PC-9 (cell line): ENCODE measurements at regions not wholly inside any gene's neighbourhood (a gene's known extent, or its start where the extent isn't known, plus 50 kb on each side); places are given as distances from the start of the nearest gene placed in this dataset.

Source experiments
- BruUV-seq: library from RNA; stranded (reverse); fragments of 400-500 nt; replicated peaks from 2 replicates; lab custom pipeline; 2021; lab: Mats Ljungman, UMichigan
- CTCF ChIA-PET: fragments of 300-600 bp; sonication (Branson Sonifier 250); formaldehyde crosslinking; loops from one replicate; lab custom pipeline; 2022; ENCODE audit warnings: antibody characterized with exemption; lab: Charles Lee
- POLR2A ChIA-PET: fragments of 300-600 bp; sonication (Branson Sonifier 250); formaldehyde crosslinking; loops from one replicate; lab custom pipeline; 2022; ENCODE audit warnings: antibody characterized with exemption; ENCODE audit not compliant: unreplicated experiment; lab: Charles Lee
- DNase-seq, 2 experiments: peaks; one replicate each; pipeline versions ENCODE4 v3.0.0 to v3.0.0-alpha.2; 2015 to 2022; ENCODE audit warnings: mixed read lengths in 1 of 2
- H2AFZ ChIP-seq: fragments of 200-600 bp; sonication (generic); 2 replicates; pipeline ENCODE4 v1.8.1; 2017; ENCODE audit warnings: antibody characterized with exemption
- H3F3A ChIP-seq: fragments of 200-600 bp; sonication (generic); 2 replicates; pipeline ENCODE4 v1.8.1; 2017; ENCODE audit warnings: antibody characterized with exemption, mild to moderate bottlenecking, low read depth; ENCODE audit not compliant: insufficient read depth
- H3K27ac ChIP-seq: fragments of 200-600 bp; sonication (generic); 2 replicates; pipeline ENCODE4 v1.6.1; 2016; ENCODE audit warnings: mixed run types
- H3K27me3 ChIP-seq: fragments of 200-600 bp; sonication (generic); 2 replicates; pipeline ENCODE4 v1.6.1; 2016; ENCODE audit warnings: low read depth, mixed run types; ENCODE audit not compliant: insufficient read depth
- H3K36me3 ChIP-seq: fragments of 200-600 bp; sonication (generic); 2 replicates; pipeline ENCODE4 v1.6.1; 2016; ENCODE audit warnings: low read depth, mixed run types
- H3K4me1 ChIP-seq: fragments of 200-600 bp; sonication (generic); replicated peaks from 2 replicates; pipeline ENCODE4 v1.6.1; 2016; ENCODE audit warnings: mixed run types; ENCODE audit not compliant: insufficient read depth
- H3K4me2 ChIP-seq: fragments of 200-600 bp; sonication (generic); 2 replicates; pipeline ENCODE4 v1.6.1; 2017; ENCODE audit warnings: mixed run types
- H3K4me3 ChIP-seq: fragments of 200-600 bp; sonication (generic); 2 replicates; pipeline ENCODE4 v1.6.1; 2016; ENCODE audit warnings: mixed run types
- H3K79me2 ChIP-seq: fragments of 200-600 bp; sonication (generic); 2 replicates; pipeline ENCODE4 v1.6.1; 2017; ENCODE audit warnings: low read depth, mixed run types
- H3K9me2 ChIP-seq: fragments of 200-600 bp; sonication (generic); 2 replicates; pipeline ENCODE4 v1.8.1; 2017; ENCODE audit warnings: mild to moderate bottlenecking; ENCODE audit not compliant: insufficient read depth
- H3K9me3 ChIP-seq: fragments of 200-600 bp; sonication (generic); 2 replicates; pipeline ENCODE4 v1.8.1; 2016; ENCODE audit warnings: low read depth; ENCODE audit not compliant: insufficient read depth
- H4K20me1 ChIP-seq: fragments of 200-600 bp; sonication (generic); 2 replicates; pipeline ENCODE4 v1.8.1; 2017; ENCODE audit not compliant: insufficient read depth
- CTCF ChIP-seq: fragments of 200-600 bp; sonication (generic); conservative IDR thresholded peaks from 2 replicates; pipeline ENCODE4 v1.6.1; 2017; ENCODE audit warnings: mixed run types, antibody characterized with exemption, mild to moderate bottlenecking, moderate library complexity
- EZH2 ChIP-seq: fragments of 200-600 bp; sonication (generic); IDR thresholded peaks from 2 replicates; pipeline ENCODE4 v1.8.0; 2017; ENCODE audit warnings: antibody characterized with exemption, low read depth
- intact Hi-C: fragments of 100-400 bp; cut with micrococcal nuclease; formaldehyde crosslinking; loops from one replicate; pipeline ENCODE4 v1.10.0; 2022; ENCODE audit not compliant: unreplicated experiment

- no peaks in the 10 kb centered on the region for H3K9me2 ChIP-seq
- no peak overlapping the region for H3K27ac ChIP-seq
- ChIA-PET CTCF (no interaction called here), POLR2A (no interaction called here)
- H2AFZ ChIP-seq: no peak overlapping the region
- H3K4me2 ChIP-seq: no peak overlapping the region
- H3K79me2 ChIP-seq: no peaks in the 10 kb centered on the region
- no peaks in the 10 kb centered on the region for H3F3A ChIP-seq
- no peak overlapping the region for H3K4me3 ChIP-seq
- intact Hi-C loops: no loop called here
- BruUV-seq: no TSS peak
- no peaks in the 10 kb centered on the region for H3K36me3 ChIP-seq
- DNase-seq: no peak
- TF ChIP-seq EZH2 (no peak), CTCF (no peak)
- peaks cover 19% of the 10 kb centered on the region for H3K27me3 ChIP-seq
- H3K4me1 ChIP-seq: no peaks in the 10 kb centered on the region
- H4K20me1 ChIP-seq: no peaks in the 10 kb centered on the region
- H3K9me3 ChIP-seq: no peaks in the 10 kb centered on the region
Measured at GRCh38 chr9:134220311-134220710, 55.9 kb upstream of the RNU6ATAC start.

DNA sequence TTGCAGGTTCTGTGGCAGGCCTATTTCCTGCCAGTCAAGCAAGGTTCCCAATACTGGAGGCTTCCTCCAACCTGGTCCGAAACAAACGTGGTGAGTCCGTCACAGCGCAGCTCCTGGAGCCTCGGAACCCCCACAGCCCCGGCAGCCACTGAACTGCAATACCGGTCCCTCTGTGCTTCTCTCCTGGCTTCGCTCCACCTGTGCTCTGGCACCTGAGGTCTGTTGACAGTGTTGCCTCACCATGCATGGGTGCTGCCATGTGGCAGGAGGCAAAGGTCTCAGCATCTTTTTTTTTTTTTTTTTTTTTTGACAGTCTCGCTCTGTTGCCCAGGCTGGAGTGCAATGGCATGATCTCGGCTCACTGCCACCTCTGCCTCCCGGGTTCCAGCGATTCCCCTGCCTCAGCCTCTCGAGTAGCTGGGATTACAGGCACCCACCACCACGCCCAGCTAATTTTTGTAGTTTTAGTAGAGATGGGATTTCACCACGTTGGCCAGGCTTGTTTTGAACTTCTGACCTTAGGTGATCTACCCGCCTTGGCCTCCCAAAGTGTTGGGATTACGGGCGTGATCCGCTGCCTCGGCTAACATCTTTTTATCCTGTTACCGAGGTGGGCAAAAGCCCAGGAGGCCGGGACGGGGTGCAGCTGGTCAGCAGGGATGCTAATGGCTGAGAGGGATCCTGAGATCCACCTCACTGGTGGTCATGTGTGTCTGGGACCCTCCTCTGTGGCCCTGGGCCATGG, 57.1 kb upstream of the RNU6ATAC start:
- intact Hi-C loops: no loop called here
- H3K4me1 ChIP-seq: no peaks in the 10 kb centered on the region
- H4K20me1 ChIP-seq: no peaks in the 10 kb centered on the region
- H3K27ac ChIP-seq: no peak overlapping the region
- BruUV-seq: no TSS peak
- TF ChIP-seq EZH2: no peak
- TF ChIP-seq CTCF: no peak
- POLR2A ChIA-PET: no interaction called here
- DNase-seq: no peak
- no peaks in the 10 kb centered on the region for H3K9me3 ChIP-seq
- no peaks in the 10 kb centered on the region for H3K9me2 ChIP-seq
- no peak overlapping the region for H3K4me3 ChIP-seq
- CTCF ChIA-PET: no interaction called here
- no peak overlapping the region for H3K4me2 ChIP-seq
- no peaks in the 10 kb centered on the region for H3F3A ChIP-seq
- H3K79me2 ChIP-seq: no peaks in the 10 kb centered on the region
- H2AFZ ChIP-seq: no peak overlapping the region
- H3K36me3 ChIP-seq: no peaks in the 10 kb centered on the region
- peaks cover 30% of the 10 kb centered on the region for H3K27me3 ChIP-seq

DNA sequence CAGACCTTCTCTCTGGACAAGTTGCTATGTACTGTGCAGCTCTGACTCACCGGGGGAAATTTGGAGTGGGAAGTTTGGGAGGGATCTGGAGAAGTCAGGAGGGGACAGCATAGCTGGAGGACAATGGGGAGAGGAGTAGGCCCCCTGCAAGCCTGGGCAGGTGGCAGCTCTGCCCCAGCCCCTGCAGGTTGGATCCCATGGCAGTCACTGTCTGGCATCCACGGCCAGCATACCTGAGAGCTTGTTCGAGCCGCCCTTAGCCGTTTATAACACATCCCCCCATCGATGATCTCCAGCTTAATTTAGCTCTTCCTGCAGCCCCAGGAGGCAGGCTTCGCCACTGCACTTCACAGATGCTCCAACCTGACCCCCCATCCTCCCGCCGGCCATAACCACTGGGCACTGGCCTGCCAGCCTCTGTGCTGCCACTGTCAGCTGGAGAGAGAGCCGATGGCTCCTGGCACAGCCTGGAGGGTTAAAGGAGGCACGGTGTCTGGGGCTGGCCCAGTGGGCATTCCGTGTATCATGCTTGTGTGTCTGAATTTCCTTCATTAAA, 57.7 kb upstream of the RNU6ATAC start:
- no peaks in the 10 kb centered on the region for H3K9me2 ChIP-seq
- no peak for TF ChIP-seq CTCF
- H3K4me1 ChIP-seq: no peaks in the 10 kb centered on the region
- H3K27ac ChIP-seq: no peak overlapping the region
- POLR2A ChIA-PET: no interaction called here
- H3K79me2 ChIP-seq: no peaks in the 10 kb centered on the region
- no peaks in the 10 kb centered on the region for H3K36me3 ChIP-seq
- BruUV-seq: no TSS peak
- no peaks in the 10 kb centered on the region for H3K9me3 ChIP-seq
- H3K4me3 ChIP-seq: no peak overlapping the region
- no peaks in the 10 kb centered on the region for H4K20me1 ChIP-seq
- no peak overlapping the region for H2AFZ ChIP-seq
- no peak for DNase-seq
- H3K4me2 ChIP-seq: no peak overlapping the region
- H3F3A ChIP-seq: no peaks in the 10 kb centered on the region
- CTCF ChIA-PET: no interaction called here
- intact Hi-C loops: no loop called here
- H3K27me3 ChIP-seq: peaks cover 37% of the 10 kb centered on the region
